ENCODE measurements at regions not wholly inside any gene's neighbourhood (a gene's known extent, or its start where the extent isn't known, plus 50 kb on each side); places are given as distances from the start of the nearest gene placed in this dataset.

DNA sequence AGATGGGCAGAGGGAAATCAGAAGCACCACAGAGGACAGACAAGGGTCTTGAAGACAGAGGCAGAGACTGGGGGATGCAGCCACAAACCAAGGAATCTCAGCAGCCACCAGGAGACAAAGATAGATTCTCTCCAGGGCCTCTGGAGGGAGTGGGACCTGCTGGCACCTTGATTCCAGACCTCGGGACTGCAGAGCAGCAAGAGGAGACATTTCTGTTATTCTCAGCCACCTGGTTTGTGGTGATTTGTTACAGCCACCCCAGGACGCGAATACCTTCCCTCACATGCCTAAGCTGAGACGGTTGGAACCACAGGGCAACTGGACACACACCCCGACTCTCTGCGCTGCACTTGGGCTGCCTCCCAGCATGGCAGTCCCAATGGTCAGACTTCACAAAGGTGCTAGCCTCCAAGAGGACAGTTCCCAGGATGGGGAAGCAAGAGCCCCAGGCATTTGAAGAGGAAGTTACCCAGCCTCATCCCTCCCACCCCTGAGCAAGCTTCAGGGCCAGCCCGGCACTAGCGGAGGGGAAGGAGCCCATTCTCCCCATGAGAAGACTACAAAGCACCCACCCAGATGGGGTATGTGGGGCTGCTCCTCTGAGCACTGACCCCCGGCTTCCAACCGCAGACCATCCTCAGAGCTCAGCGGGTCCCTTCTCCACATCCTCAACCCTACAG is 104.6 kb upstream of the INSIG1 start:
- TF ChIP-seq, protein P1, sequence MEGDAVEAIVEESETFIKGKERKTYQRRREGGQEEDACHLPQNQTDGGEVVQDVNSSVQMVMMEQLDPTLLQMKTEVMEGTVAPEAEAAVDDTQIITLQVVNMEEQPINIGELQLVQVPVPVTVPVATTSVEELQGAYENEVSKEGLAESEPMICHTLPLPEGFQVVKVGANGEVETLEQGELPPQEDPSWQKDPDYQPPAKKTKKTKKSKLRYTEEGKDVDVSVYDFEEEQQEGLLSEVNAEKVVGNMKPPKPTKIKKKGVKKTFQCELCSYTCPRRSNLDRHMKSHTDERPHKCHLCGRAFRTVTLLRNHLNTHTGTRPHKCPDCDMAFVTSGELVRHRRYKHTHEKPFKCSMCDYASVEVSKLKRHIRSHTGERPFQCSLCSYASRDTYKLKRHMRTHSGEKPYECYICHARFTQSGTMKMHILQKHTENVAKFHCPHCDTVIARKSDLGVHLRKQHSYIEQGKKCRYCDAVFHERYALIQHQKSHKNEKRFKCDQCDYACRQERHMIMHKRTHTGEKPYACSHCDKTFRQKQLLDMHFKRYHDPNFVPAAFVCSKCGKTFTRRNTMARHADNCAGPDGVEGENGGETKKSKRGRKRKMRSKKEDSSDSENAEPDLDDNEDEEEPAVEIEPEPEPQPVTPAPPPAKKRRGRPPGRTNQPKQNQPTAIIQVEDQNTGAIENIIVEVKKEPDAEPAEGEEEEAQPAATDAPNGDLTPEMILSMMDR (IDR thresholded peaks at IDR 0.05; ENCODE audit: insufficient read depth, low read depth, low read length, missing control alignments) = no peak

DNA sequence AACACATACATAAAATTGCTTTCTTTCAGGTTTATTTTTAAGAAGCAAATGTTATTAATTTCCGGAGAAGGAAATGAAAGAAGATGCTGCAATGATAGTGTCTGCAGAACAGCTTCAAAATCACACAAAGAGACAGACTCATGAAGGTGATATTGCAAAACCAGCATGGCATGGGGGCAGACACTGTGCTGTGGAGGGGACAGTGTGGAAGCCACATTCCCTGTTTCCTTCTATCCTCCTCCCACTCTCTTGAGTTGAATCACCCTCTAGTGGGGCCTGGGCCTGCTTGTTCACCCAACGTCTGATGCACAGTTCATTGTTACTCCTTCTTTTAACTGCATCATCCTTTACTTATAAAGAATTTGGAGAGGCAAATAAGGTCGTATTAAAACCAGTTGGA is 104.0 kb upstream of the INSIG1 start:
- DNase-seq (ENCODE audit: low read depth) = no peak
- no peak overlapping the region for H3K4me3 ChIP-seq (ENCODE audit: low read length)

More for the DNA sequence above, 104.6 kb upstream of the INSIG1 start:
- H3K4me3 ChIP-seq (ENCODE audit: low read length) = no peak overlapping the region
- DNase-seq (ENCODE audit: low read depth) = no peak

DNA sequence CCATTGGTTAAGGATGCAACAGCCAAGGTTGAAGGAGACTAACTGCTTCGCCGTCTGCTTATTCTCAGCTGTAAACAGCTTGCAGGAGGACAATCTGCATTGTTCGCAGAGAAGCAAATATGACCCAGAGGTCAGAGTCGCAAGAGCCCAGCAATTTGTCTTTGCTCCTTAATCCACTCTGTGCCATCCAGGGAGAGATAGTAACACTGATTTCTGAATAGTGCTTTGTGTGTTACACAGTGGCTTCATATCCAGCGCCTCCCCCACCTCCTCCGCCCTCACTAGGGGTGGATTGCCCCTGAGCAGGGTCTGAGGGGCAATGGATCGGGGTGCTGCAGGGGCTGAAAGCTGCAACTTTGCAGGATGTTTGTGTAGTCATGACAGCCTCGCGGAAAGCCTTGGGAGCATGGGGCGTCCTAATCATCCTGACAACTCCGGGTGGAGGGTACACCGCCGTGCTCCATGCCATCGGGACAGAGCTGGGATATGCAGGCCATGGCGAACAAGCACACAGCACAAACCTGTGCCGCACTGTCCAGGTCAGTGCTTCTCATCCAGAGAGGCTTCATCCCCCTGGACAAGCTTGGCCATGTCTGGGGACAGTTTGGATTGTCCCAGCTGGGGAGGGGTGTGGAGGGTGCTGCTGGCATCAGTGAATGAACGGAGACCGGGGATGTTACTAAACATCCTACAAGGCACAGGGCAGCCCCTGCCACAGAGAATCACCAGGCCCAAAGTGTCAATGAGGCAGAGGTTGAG is 103.1 kb upstream of the INSIG1 start:
- TF ChIP-seq, protein P1 (IDR thresholded peaks at IDR 0.05; ENCODE audit: insufficient read depth, low read depth, low read length, missing control alignments) = no peak
- H3K4me3 ChIP-seq (ENCODE audit: low read length) = no peak overlapping the region

More for the DNA sequence above, 104.0 kb upstream of the INSIG1 start:
- TF ChIP-seq, protein P1 (IDR thresholded peaks at IDR 0.05; ENCODE audit: insufficient read depth, low read depth, low read length, missing control alignments) = no peak

DNA sequence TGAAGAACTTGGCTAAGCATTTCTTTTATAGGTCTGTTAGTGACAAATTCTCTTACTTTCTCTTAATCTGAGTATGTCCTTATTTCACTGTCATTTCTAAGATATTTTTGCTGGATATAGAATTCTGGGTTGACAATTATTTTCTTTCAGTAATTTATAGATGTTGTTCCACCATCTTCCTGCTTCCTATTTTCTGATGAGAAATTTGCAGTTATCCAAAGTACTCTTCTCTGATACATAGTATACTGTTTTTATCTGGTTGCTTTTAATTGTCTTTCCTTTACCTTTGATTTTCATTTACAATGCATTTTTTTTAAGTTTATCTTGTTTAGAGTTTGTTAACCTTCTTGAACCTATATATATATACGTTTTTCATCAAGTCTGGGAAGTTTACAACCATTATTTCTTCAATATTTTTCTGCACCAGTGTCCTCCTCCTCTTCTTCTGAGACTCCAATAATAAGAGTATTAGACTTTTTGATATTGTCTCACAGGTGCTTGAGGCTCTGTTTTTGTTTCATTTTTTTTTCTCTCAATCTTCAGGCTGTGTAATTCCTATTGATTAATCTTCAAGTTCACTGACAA is 101.6 kb upstream of the INSIG1 start:
- TF ChIP-seq, protein P1 (IDR thresholded peaks at IDR 0.05; ENCODE audit: insufficient read depth, low read depth, low read length, missing control alignments) = no peak
- no peak for DNase-seq (ENCODE audit: low read depth)
- no peak overlapping the region for H3K4me3 ChIP-seq (ENCODE audit: low read length)

More for the DNA sequence above, 103.1 kb upstream of the INSIG1 start:
- DNase-seq (ENCODE audit: low read depth) = no peak

DNA sequence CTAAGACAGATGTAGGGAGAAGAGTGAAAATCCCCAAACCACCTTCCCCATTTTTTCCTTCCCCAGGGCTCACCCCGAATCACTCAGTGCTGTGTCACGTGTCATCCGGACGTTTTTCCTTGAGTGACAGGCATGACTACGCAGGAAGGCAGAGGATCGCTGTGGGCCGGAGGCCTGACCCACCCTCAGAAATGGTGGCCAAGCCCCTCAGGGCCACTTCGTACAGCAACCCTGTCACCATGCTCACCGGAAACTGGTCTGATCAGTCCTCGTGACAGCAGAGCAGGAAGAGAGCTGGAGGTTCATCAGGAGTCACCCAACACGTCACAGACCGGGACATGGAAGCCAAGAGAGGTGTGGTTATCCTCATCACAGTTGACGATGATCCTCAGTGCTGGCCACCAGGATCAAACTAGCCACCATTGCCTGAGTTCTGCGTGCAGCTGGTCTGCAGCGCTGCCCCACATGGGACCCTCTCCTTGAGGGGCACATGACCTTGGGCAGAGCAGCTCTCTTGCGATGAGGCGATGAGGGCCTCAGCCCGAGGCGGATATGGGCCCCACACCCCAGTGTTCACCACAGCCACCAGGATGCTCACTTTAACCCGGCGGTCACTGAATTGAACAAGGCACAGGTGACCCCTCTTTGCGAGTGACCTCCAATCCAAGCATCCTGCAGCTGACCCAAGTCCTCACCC is 99.3 kb upstream of the INSIG1 start:
- TF ChIP-seq, protein P1 (IDR thresholded peaks at IDR 0.05; ENCODE audit: insufficient read depth, low read depth, low read length, missing control alignments) = no peak
- H3K4me3 ChIP-seq (ENCODE audit: low read length) = no peak overlapping the region
- no peak for DNase-seq (ENCODE audit: low read depth)

DNA sequence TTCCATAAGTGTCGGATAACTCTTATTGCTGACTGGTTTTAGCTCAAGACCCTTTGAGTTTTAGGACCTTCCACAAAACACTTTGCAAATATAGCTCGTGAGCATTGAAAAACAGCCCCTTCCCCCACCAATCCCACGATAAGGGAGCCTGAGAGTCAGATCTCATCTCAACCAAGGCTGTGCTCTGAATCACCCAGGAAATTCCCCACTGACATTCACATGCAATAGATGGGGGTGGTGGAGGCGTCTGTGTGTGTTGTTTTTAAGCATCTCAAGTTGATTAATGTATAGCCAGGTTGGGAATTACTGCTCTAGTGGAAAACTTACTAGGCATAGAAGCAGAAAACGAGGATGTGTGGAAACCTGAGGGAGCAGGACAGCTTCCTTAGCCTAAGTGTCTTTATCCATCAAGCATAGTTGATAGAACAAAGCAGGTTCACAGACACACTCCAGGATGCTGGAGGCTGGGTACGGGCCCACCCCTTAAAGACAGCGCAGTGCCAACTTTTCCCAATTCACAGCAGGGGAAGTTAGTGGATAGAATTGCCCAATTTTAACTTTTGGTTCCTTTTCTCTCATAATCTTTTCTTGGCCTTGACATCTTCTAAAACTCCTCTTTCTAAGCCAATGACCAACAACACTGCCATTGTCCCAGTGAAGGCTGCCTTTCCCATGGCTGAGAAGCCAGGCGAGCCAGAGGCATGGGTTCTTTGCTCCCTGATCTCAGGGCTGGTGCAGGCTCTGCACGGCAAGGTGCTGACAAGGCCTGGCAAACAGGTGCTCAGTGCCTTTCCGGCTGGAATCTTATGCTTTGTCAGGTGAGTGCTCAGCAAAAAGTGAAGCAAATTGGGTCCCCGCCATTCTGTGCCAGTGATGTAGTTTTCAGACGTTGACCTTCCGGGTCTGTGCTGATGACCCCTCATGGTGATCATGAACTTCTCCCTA is 98.5 kb upstream of the INSIG1 start:
- H3K4me3 ChIP-seq (ENCODE audit: low read length) = no peak overlapping the region
- TF ChIP-seq, protein P1 (IDR thresholded peaks at IDR 0.05; ENCODE audit: insufficient read depth, low read depth, low read length, missing control alignments) = no peak
- peak; percentile 45 for DNase-seq (ENCODE audit: low read depth)
